ENCODE measurements at regions not wholly inside any gene's neighbourhood (a gene's known extent, or its start where the extent isn't known, plus 50 kb on each side); places are given as distances from the start of the nearest gene placed in this dataset.

DNA sequence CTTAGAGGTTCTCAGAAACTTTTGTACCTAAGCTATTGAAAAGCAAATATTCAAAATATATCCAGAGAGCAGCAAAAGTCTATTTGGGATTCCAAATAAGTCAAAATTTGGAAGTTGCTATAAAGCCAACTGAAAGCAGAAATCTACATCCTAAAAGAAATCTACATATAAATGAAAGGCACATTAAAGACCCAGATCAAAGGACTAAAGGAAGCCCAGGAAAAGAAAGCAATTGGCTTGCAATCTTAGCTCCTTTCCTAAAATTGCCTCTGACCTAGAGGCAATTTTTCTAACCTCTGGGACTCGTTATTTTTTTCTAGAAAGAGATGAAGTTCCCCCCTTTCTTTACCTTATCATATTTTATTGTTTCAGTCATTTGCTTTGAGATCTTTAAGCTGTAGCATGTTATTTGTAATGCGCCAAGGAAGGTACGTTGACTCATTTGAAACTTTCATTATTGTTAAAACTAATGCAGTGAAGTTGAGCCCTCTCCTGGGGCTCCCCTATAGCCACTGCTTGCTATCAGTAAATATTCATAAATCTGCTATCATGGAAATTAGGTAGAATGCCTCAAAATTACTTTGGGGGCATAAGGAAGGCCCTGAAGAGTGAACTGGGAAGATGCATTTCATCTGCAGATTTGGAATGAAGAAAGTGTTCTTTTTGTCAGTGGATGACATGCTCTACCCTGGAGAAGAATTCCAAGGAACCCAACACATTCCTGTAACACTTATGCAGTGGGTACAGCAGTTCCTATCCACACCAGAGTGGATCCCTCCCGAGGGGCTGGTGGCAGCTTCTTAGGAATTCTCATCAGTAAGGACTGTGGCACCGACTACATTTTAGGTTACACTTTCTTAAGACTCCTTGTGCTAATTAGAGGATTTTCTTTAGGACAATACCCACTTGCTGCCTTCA lies 177.8 kb upstream of the IGFBP7 start:
- no peak for DNase-seq
- no peak for ATAC-seq
- intact Hi-C loops (cut with DNase I) = no loop called here

GRCh38 chr4:57282933-57283310 lies 172.7 kb upstream of the IGFBP7 start:
- DNase-seq (no peak), ATAC-seq (no peak)
- intact Hi-C loops (cut with DNase I) = no loop called here

DNA sequence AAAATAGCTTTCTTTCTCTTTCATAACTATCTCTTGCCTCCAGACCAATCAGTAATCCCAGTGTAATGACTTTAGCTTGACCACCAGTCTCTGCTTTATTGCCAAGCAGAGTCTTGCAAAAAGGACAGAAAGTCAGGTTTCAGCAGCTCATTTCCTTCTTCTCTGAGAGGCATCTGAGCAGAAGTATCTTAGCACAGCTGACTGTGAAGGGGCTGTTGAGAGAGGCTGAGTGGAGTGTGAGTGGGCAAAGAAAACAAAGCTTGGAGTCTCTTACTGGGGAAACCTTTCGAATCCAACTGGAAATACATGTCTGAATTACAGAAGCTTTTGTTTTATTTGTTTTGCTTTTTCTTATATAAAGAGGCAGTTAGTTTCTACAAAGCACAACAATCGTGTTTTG lies 170.3 kb upstream of the IGFBP7 start:
- intact Hi-C loops (cut with DNase I) = no loop called here
- DNase-seq = no peak
- ATAC-seq = no peak

DNA sequence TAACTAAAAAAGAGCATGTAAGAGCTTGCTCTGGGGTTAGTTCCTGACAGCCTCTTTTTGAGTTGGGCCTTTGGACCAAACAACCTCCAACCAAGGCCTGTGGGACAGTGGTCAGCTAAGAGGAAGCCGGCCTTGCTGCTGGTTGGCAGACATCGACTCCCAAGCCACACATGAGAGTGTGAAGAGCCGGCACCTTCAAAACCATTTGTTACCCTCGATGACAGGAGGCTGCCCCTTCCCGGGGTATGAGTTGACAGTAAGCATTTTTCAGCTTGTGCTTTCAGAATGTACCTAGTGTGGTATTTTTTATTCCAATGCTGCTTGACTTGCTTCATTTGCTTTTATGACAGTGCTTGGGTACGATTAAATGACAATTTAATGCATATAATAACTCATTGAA lies 168.6 kb upstream of the IGFBP7 start:
- no peak for ATAC-seq
- intact Hi-C loops (cut with DNase I) = no loop called here
- DNase-seq = no peak

DNA sequence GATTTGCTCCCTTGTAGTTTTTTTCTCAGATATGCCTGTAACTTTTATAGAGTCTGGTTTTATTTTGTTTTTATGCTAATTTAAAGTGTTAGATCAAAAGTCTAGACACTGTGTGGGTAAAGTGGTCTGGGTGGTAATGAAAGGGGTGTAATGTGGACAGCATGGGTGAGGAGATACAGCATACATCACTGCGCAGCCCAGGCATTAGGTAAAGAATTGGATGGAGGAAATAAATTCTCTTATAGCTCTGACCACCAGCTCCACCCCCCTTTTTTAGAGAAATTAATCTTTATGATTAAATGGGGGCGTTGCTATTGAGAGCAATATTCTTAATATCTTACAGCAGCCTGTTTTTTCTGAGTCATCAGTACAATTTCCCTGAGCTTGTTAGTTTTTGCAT lies 163.9 kb upstream of the IGFBP7 start:
- no peak for ATAC-seq
- intact Hi-C loops (cut with DNase I) = no loop called here
- no peak for DNase-seq

DNA sequence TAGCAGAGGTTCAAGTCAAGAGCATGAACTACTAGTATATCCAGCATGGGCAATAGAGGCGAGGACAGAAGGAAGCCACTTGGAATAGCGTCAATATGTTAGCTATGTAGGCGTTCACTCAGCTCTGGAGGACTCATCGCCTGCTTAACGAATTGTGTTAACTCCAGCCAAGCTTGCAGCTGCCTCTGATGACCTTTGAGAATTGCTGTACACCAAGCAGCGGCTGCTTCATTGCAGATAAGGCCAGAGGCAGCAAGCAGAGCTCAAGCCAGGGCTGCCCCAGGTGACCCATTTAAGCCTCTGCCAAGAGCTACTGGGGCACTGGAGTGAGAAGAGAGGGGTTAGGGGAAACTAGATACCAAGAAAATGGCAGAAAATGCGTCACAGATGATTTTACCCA lies 160.2 kb upstream of the IGFBP7 start:
- ATAC-seq (peak; percentile 90 to 98), DNase-seq (peak; percentile 62)
- intact Hi-C loops (cut with DNase I) = no loop called here

GRCh38 chr4:57265831-57266582 lies 155.8 kb upstream of the IGFBP7 start:
- DNase-seq (peak; percentile 24), ATAC-seq (peak in 1 of 2 donors; percentile 39)
- intact Hi-C loops (cut with DNase I) = no loop called here

- DNase-seq (no peak), ATAC-seq (no peak)
- intact Hi-C loops (cut with DNase I) = no loop called here
Observed at GRCh38 chr4:57254754-57255153, 144.6 kb upstream of the IGFBP7 start.

DNA sequence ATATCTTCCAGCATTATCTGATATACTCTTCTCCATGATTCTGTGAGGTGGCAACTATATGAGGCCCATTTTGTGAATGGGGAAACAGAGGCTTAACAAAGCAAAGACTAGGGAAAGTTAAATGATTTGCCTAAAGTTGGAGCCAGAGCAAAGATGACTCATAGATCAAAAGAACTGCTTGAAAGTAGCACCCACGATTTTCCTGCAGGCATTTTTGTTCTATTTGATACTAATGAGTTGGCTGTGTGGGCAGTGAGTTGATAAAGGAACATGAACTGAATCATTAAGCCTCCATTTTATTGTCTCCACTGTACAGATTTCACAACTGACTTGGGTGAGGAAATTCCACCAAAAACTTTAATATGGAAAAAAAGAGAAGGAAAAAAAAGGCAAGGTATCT lies 138.9 kb upstream of the IGFBP7 start:
- DNase-seq (no peak), ATAC-seq (peak in 1 of 2 donors; percentile 38)
- intact Hi-C loops (cut with DNase I) = no loop called here

GRCh38 chr4:57243076-57243475 lies 132.9 kb upstream of the IGFBP7 start:
- DNase-seq (no peak), ATAC-seq (no peak)

GRCh38 chr4:57234252-57234775 lies 124.1 kb upstream of the IGFBP7 start:
- intact Hi-C loops (cut with DNase I) = no loop called here
- ATAC-seq = no peak
- DNase-seq = no peak

More at GRCh38 chr4:57243076-57243475, 132.9 kb upstream of the IGFBP7 start:
- intact Hi-C loops (cut with DNase I) = no loop called here

GRCh38 chr4:57233386-57233785 lies 123.2 kb upstream of the IGFBP7 start:
- no peak for DNase-seq
- intact Hi-C loops (cut with DNase I) = no loop called here
- peak in 1 of 2 donors; percentile 52 for ATAC-seq

DNA sequence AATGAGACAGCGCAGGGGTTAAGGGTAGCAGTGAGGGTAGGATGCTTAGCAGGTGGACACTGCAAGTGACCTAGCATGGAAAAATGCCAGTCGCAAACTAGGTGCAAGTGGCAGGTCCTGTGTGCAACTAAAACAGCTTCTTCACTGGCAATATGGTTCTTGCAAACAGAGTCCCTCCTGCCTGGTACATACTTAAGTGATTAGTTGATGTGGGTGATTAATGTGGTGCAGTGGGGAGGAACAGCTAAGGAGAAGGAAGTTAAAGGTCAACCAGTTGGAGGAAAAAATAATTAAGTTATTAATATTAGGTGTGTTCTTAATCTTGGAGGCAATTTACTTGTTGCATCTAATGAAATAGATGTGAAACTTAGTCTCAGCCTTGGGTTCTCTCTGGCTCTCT lies 121.6 kb upstream of the IGFBP7 start:
- intact Hi-C loops (cut with DNase I) = no loop called here
- DNase-seq = no peak
- no peak for ATAC-seq

DNA sequence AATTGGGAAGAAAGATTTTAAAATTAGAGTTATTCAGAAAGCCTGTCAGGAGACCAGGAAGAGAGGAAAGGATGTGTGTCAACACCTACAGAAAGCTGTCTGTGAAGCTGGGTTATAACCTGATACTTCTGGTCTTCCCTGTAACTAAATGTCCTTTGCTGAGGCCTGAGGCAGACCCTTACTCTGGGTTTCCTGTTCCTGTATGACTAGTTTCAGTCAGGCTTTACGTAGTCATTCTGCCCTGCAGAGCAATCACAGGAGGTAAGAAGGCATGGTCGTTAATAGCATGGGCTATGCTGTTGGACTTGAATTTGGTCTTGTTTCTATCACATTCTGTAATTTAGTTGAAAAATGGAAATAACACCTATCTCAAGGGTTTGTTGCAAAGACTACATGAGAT lies 110.5 kb upstream of the IGFBP7 start:
- DNase-seq (no peak), ATAC-seq (no peak)
- intact Hi-C loops (cut with DNase I) = no loop called here

GRCh38 chr4:57220172-57220571 lies 110.0 kb upstream of the IGFBP7 start:
- ATAC-seq (no peak), DNase-seq (no peak)
- intact Hi-C loops (cut with DNase I) = no loop called here

DNA sequence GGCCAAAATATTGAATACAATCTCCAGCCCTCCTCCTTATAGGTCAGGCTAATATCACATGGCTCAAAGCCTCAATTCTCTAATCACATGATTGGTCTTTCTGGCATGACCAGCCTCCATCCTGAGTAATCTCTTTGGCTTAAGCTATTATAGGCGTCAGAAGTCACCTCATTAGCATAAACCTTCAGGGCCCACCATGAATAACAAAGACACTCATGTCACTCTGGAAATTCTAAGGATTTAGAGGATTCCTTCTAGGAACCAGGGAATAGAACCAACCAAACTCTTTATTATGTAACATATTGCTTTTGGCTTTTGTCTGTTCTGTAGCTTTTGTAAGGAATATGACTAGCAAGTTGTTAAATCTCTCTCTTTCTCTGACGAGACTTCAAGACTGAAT lies 109.2 kb upstream of the IGFBP7 start:
- intact Hi-C loops (cut with DNase I) = no loop called here
- no peak for DNase-seq
- no peak for ATAC-seq

DNA sequence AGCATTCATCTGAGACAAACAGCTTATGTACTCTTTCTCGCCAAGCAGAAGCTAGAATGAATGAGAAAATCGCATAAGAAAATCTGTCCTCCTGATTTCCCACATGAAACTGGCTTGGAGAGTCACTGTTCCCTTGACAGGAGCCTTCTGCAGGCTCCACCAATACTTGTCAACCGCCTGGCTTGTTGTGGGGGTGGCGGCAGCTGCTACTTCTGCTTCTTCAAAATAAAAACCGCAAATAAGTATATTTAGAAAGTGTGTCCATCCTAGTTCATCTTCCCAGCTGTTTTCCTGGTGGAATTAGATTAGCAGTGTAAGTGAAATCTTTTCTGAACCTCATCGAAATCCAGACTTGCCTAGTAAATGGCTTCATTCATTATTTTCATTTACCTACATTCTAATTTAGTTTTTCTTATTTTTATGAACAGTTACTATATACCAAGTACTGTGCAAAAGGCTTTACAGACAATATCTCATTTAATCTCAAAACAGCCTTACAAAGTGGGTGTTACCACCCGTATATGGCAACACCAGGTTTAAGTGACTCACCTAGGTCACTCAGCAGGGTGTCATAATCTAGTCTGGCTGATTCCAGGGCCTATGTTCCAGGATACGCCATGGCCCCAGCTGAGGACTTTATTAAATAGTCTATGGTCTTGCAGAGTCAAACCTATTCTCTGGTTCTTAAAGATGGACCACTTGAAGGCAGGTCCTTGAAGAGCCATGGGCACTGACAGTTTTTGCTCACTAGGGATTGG lies 104.6 kb upstream of the IGFBP7 start:
- intact Hi-C loops (cut with DNase I) = no loop called here
- no peak for DNase-seq
- no peak for ATAC-seq

DNA sequence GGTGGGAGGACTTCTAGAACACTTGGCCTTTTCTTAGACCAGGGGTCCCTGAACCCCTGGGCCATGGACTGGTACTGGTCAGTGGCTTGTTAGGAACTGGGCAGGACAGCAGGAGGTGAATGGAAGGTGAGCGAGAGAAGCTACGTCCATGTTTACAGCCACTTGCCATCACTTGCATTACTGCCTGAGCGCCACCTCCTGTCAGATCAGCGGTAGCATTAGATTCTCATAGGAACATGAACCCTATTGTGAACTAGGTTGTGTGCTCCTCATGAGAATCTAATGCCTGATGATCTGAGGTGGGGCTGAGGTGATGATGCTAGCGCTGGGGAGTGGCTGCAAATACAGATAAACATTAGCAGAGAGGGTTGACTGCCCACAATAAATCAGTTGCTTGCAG lies 100.9 kb upstream of the IGFBP7 start:
- intact Hi-C loops (cut with DNase I) = no loop called here
- ATAC-seq (no peak), DNase-seq (no peak)

- DNase-seq (no peak), ATAC-seq (no peak)
- intact Hi-C loops (cut with DNase I) = no loop called here
Observed at GRCh38 chr4:57206172-57206571, 96.0 kb upstream of the IGFBP7 start.

GRCh38 chr4:57205580-57205979 lies 95.4 kb upstream of the IGFBP7 start:
- intact Hi-C loops (cut with DNase I) = no loop called here
- DNase-seq (no peak), ATAC-seq (no peak)

Data from left cardiac atrium (tissue), 4 donors.